Mesothelial cell of epicardium (in vitro differentiated cells): ENCODE measurements at regions not wholly inside any gene's neighbourhood (a gene's known extent, or its start where the extent isn't known, plus 50 kb on each side); places are given as distances from the start of the nearest gene placed in this dataset.

Experiments
- DNase-seq, 2 experiments: peaks; one replicate each; pipeline ENCODE4 v3.0.0; 2021; ENCODE audit warnings: low spot score in 2 of 2; ENCODE audit not compliant: unreplicated experiment in 2 of 2
- H3K27ac Mint-ChIP-seq: 2 replicates; pipeline ENCODE4 v1.8.0; 2021; ENCODE audit warnings: mixed read lengths
- H3K27me3 Mint-ChIP-seq: 2 replicates; pipeline ENCODE4 v1.8.0; 2021; ENCODE audit warnings: low read depth, mixed read lengths
- H3K36me3 Mint-ChIP-seq: 2 replicates; pipeline ENCODE4 v1.8.0; 2021; ENCODE audit warnings: mixed read lengths
- H3K4me1 Mint-ChIP-seq: 2 replicates; pipeline ENCODE4 v1.8.0; 2021; ENCODE audit warnings: mixed read lengths
- H3K4me3 Mint-ChIP-seq: 2 replicates; pipeline ENCODE4 v1.8.0; 2021; ENCODE audit warnings: mild to moderate bottlenecking, moderate library complexity, mixed read lengths
- H3K9me3 Mint-ChIP-seq: 2 replicates; pipeline ENCODE4 v1.8.0; 2021; ENCODE audit warnings: mixed read lengths
- TF ChIP-seq, protein P1 (sequence below): fragments of 200-600 bp; sonication (generic); IDR thresholded peaks from one replicate; pipeline ENCODE4 v1.5.0; 2021; ENCODE audit warnings: antibody characterized with exemption; ENCODE audit not compliant: unreplicated experiment

DNA sequence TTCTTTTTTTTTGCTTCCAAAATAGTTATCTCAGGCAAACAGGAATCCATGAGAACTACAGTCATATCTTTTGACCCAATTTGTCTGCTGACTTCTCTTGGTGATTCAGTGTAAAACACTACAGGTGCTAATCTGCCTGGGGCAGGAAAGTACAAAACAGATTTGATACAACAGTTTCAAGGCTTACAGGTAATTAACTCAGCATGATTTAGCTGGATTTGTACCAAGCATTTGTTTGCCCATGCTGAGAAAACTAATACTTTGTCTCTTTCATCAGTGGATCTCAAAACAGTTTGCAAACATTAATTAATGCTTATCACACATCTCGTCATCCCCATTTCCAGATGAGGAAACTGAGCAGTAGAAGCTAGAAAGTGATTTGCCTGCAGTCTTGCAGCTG lies 312.5 kb upstream of the SEMA6A start:
- no peak overlapping the region for H3K27ac Mint-ChIP-seq
- DNase-seq, result no peak
- no peaks in the 10 kb centered on the region for H3K36me3 Mint-ChIP-seq
- H3K4me3 Mint-ChIP-seq, result no peak overlapping the region
- TF ChIP-seq, protein P1, sequence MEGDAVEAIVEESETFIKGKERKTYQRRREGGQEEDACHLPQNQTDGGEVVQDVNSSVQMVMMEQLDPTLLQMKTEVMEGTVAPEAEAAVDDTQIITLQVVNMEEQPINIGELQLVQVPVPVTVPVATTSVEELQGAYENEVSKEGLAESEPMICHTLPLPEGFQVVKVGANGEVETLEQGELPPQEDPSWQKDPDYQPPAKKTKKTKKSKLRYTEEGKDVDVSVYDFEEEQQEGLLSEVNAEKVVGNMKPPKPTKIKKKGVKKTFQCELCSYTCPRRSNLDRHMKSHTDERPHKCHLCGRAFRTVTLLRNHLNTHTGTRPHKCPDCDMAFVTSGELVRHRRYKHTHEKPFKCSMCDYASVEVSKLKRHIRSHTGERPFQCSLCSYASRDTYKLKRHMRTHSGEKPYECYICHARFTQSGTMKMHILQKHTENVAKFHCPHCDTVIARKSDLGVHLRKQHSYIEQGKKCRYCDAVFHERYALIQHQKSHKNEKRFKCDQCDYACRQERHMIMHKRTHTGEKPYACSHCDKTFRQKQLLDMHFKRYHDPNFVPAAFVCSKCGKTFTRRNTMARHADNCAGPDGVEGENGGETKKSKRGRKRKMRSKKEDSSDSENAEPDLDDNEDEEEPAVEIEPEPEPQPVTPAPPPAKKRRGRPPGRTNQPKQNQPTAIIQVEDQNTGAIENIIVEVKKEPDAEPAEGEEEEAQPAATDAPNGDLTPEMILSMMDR, result no peak
- H3K27me3 Mint-ChIP-seq, result no peaks in the 10 kb centered on the region
- peaks cover 7% of the 10 kb centered on the region for H3K4me1 Mint-ChIP-seq
- H3K9me3 Mint-ChIP-seq, result no peaks in the 10 kb centered on the region

DNA sequence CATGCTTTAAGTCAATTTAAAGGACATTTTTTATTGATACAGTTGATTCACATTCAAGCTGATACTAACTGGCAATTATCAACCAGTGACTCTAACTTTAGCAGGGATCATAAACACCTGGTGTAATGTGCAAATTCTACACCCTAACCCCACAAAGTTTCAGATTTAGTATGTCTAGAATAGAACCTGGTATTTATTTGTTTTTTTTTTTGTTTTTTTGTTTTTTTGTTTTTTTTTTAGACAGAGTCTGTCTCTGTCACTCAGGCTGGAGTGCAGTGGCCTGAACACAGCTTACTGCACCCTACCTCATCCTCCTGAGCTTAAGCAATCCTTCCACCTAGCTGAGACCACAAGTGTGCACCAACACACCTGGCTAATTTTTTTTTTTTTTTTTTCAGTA lies 311.2 kb upstream of the SEMA6A start:
- no peak for DNase-seq
- TF ChIP-seq, protein P1, result no peak
- Mint-ChIP-seq H3K9me3 (no peaks in the 10 kb centered on the region), H3K36me3 (no peaks in the 10 kb centered on the region), H3K27me3 (no peaks in the 10 kb centered on the region), H3K4me1 (peaks cover 7% of the 10 kb centered on the region), H3K4me3 (no peak overlapping the region), H3K27ac (no peak overlapping the region)

DNA sequence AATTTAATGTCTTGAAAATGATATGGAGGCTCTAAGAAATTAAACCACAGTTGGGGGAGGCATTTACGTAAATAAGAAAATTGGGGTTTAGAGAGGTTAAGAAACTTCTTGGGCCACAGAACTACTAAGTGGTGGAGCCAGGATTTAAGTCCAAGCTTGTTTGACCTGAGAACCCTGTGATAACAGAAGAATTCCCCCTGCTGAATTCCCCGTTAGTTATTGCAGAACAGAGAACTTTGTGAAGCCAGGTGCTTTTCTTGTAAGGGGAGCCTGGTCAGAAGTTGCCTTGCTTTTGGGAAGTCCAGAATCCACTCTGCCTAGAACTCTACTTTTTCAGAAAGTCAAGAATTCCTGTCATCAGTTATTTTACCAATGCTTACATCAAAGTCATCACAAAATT lies 309.3 kb upstream of the SEMA6A start:
- H3K27me3 Mint-ChIP-seq, result no peaks in the 10 kb centered on the region
- TF ChIP-seq, protein P1, result no peak

DNA sequence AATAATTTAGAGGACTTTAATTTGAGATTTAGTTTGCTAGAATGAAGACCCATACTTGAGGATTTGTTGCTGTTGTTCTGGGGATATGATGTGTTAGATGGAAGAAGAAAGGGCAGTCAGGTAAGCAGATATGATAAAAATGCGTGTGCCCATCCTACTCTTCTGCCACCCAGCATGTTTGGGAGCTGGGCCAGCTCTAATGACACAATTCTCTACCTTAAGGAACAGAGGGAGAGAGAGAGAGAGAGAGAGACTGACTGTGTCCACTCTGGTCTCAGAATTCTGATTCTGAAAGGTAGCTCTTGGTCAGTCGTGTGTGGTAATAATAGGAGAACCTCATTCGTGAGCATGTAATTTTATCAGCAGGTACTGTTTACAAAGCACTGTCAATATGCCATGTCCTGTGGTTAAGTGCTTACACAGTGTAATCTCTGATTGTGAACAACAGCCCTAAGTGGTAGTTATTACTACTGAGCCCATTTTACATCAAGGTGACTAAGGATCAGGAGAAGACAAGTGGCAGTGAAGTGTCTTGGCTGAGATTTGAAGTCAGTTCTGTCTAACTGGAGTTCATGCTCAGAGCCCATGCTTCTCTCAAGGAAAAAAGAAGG lies 307.4 kb upstream of the SEMA6A start:
- no peaks in the 10 kb centered on the region for H3K9me3 Mint-ChIP-seq
- TF ChIP-seq, protein P1, result no peak
- no peaks in the 10 kb centered on the region for H3K36me3 Mint-ChIP-seq
- no peaks in the 10 kb centered on the region for H3K27me3 Mint-ChIP-seq
- no peak overlapping the region for H3K4me3 Mint-ChIP-seq
- peaks cover 7% of the 10 kb centered on the region for H3K4me1 Mint-ChIP-seq
- DNase-seq, result no peak
- H3K27ac Mint-ChIP-seq, result no peak overlapping the region

More for the DNA sequence above, 309.3 kb upstream of the SEMA6A start:
- peaks cover 7% of the 10 kb centered on the region for H3K4me1 Mint-ChIP-seq
- no peak overlapping the region for H3K27ac Mint-ChIP-seq
- H3K36me3 Mint-ChIP-seq, result no peaks in the 10 kb centered on the region
- H3K9me3 Mint-ChIP-seq, result no peaks in the 10 kb centered on the region
- DNase-seq, result no peak
- no peak overlapping the region for H3K4me3 Mint-ChIP-seq

DNA sequence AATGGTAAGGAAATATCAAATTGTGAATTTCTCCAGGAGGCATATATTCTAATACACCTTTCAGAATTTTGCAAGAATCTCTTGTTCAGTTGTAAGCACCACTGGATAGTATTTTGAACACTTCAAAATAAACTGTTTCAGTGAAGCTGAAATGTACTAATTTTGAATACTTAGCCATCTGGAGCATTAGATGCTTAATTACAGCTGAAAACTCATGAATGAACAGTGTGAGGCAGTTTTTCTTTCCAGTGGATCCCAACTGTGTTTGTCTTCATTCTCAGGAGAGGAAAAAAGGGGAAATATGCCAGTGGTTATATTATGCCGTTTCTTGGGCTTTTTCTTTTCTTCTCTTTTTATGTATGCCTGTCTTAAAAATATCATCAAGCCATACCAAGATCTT lies 306.0 kb upstream of the SEMA6A start:
- DNase-seq, result no peak
- Mint-ChIP-seq H3K36me3 (no peaks in the 10 kb centered on the region), H3K4me3 (no peak overlapping the region), H3K27me3 (no peaks in the 10 kb centered on the region), H3K9me3 (no peaks in the 10 kb centered on the region), H3K27ac (no peak overlapping the region), H3K4me1 (peaks cover 7% of the 10 kb centered on the region)
- TF ChIP-seq, protein P1, result no peak

DNA sequence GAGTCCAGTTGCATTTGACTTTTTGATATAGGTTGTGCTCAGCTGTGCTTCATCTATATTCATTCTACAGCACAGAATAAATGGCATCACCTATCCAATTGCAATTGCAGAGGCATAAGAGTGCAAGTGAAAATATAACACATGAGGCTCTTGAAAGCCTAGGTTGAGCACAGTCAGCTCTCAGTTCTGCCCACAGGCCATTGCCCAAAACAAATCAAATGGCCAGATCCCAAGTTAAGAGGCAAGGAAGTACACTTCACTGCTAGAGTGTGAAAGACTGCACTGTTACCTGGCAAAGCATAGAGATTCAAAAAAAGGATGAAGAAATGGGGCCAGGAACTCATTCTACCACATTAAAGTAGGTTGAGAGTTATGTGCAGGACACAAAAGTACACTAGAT lies 305.5 kb upstream of the SEMA6A start:
- Mint-ChIP-seq H3K9me3 (no peaks in the 10 kb centered on the region), H3K36me3 (no peaks in the 10 kb centered on the region), H3K27me3 (no peaks in the 10 kb centered on the region), H3K27ac (no peak overlapping the region), H3K4me3 (no peak overlapping the region), H3K4me1 (peaks cover 7% of the 10 kb centered on the region)
- TF ChIP-seq, protein P1, result no peak
- no peak for DNase-seq
